GM12892 (cell line): ENCODE measurements at regions not wholly inside any gene's neighbourhood (a gene's known extent, or its start where the extent isn't known, plus 50 kb on each side); places are given as distances from the start of the nearest gene placed in this dataset.

ENCODE experiments used
- DNase-seq: peaks from one replicate; pipeline ENCODE4 v3.0.0; 2011; ENCODE audit not compliant: insufficient read length
- FAIRE-seq: peaks from 2 replicates; lab custom pipeline; 2011; peaks lifted over from hg19 to GRCh38; lab: Jason Lieb, UNC
- POLR2A ChIP-seq: IDR thresholded peaks from 2 replicates; pipeline ENCODE4 v1.6.1; 2011; ENCODE audit warnings: low read depth, low read length, control low read depth
- POLR2AphosphoS5 ChIP-seq: IDR thresholded peaks from 2 replicates; pipeline ENCODE4 v1.6.1; 2011; ENCODE audit warnings: low read depth, low read length, control low read depth
- TAF1 ChIP-seq: IDR thresholded peaks from 2 replicates; pipeline ENCODE4 v1.6.1; 2011; ENCODE audit warnings: low read depth, mild to moderate bottlenecking, control low read depth, low read length, borderline replicate concordance

DNA sequence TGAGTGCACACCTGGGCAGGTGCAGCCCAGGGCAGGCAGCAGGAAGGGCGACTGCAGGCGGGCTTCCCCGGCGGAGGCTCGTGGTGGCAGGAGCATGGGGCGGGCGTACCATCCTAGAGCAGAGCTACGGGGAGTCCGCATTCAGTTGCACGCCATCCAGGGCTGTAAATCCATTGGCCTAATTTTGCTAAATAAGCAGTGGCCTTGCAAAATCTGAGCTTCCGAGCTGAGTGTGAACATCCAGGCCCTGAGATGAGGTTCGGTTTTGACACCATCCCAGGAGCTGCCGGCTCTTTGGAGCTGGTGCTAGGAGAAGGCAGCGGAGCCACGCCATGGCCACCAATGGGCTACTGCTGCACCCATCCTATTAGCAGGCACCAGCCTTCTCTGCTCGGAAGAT lies 664.8 kb downstream of the BRD1 start:
- TF ChIP-seq TAF1 (no peak), POLR2A (no peak), POLR2AphosphoS5 (no peak)
- DNase-seq (no peak), FAIRE-seq (no peak)

DNA sequence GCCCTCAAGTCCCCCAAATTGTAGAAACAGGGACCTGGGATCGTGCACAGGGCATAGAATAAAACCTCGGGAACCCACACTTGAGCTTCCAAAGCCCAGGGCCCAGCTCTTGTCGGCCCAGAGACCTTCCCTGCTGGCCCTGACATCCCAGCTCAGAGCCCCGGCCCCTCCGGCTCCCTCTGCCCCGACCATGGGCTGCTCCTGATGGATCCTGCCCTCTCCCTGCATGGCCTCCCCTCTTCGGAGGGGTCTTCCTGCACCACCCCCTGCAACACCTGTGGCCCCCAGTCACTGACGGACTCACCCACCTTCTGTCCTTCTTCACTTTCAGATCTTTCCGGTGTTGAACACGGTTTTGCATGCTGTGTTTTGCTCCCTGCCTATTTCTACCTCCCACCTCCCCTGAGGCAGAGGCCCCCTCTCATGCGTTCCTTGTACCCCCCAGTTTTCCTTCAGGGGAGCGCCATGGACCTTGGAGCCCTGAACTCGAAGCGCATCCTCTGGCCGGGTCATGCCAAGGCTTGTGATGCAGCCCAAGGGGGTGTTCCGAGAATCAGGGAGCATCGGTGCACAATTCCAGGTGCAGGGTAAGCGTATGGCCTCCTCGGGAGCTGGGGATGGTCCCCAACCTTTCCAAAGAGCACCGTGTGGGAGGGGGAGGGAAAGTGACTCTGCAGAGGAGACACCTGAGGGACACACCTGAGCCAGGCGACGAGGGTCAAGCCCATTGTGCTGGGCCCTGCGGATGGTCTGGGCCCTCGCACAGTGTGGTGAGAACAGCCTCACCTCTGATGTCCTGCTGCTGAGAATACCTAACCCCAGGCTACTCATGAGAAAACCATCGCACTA lies 666.4 kb downstream of the BRD1 start:
- no peak for DNase-seq
- TF ChIP-seq POLR2A, result no peak
- no peak for TF ChIP-seq POLR2AphosphoS5
- TF ChIP-seq TAF1, result no peak
- FAIRE-seq, result no peak

DNA sequence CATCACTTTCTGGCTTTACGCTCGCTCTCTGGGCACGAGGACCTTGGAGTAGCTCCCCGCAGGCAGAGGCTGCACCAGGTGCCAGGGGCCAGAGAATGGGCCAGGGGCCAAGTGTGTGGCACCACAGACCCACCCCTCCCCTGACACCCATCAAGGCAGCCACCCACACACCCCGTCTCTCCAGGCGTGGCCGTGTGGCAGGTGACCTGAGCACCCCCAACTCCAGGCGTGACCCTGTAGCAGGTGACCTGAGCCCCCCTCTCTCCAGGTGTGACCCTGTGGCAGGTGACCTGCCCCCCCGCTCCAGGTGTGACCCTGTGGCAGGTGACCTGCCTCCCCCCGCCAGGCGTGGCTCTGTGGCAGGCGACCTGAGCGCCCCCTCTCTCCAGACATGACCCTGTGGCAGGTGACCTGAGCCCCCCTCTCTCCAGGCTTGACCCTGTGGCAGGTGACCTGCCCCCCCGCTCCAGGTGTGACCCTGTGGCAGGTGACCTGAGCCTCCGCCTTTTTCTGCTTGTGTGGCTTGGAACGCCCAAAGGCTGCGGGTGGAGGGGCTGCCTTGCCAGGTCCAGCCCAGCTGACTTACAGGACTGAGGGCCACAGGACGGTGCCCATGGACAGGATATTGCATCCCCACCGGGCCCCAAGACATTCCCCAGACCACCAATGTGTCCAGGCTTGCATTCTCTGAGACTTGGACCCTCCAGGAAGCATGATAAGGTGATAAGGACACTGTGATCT lies 667.2 kb downstream of the BRD1 start:
- DNase-seq (no peak), FAIRE-seq (no peak)
- TF ChIP-seq POLR2AphosphoS5 (no peak), TAF1 (no peak), POLR2A (no peak)

DNA sequence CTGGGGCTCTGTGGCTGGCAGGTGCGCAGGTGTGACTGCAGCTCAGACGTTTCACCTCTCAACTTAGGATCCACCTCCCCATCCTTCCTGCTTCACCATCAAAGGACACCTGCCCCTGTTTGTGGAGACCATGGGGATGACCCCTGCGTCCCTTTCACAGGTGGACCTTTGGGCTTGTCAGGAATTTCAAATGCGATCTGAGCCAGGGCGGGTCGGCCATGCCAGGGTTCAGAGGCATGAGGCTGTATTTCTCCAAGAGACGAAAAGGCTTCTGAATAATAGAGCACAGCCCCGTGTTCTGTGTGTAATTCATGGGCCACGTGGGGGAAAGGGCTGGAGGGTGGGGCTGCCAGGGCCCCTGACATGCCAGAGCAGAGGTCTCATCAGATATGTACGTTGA lies 668.0 kb downstream of the BRD1 start:
- no peak for DNase-seq
- TF ChIP-seq TAF1 (no peak), POLR2A (no peak), POLR2AphosphoS5 (no peak)
- no peak for FAIRE-seq

DNA sequence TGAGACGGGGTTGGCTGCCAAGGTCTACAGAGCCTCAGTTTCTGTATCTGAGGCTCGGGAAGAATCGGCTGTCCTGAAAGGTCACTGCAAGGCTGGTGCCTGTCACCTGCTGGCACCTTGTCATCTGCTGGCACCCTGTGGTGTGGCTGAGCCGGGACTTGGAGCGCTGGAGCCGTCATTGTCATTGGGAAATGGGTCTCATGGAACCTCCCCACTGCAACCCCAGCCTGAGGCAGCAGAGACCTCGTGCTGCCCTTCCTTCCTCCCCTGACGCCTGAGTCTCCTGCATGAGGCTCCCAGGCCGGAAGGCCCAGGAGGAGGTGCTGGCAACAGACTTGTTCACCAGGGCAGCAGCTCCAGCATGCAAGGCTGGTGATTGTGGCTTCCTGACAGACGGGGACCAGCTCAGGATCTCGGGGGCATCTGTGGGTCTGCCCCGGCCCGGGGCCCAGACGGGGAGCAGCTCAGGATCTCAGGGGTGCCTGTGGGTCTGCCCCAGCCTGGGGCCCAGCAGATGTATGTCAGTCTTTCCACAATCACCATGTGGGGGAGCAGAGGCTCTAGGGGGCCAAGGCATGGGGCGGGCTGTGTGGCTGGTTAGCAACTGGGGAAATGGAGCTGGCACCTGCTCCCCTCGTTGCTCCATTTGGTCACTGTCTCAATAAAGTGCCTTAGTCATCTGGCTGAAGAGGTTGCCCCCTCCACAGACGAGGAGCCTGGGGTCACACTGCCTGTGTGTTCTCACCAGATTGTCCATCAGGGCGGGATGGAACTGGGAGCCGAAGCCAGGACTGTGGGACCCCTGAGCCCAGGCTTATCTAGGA lies 668.7 kb downstream of the BRD1 start:
- DNase-seq (no peak), FAIRE-seq (no peak)
- TF ChIP-seq POLR2A, result no peak
- TF ChIP-seq POLR2AphosphoS5, result no peak
- no peak for TF ChIP-seq TAF1

DNA sequence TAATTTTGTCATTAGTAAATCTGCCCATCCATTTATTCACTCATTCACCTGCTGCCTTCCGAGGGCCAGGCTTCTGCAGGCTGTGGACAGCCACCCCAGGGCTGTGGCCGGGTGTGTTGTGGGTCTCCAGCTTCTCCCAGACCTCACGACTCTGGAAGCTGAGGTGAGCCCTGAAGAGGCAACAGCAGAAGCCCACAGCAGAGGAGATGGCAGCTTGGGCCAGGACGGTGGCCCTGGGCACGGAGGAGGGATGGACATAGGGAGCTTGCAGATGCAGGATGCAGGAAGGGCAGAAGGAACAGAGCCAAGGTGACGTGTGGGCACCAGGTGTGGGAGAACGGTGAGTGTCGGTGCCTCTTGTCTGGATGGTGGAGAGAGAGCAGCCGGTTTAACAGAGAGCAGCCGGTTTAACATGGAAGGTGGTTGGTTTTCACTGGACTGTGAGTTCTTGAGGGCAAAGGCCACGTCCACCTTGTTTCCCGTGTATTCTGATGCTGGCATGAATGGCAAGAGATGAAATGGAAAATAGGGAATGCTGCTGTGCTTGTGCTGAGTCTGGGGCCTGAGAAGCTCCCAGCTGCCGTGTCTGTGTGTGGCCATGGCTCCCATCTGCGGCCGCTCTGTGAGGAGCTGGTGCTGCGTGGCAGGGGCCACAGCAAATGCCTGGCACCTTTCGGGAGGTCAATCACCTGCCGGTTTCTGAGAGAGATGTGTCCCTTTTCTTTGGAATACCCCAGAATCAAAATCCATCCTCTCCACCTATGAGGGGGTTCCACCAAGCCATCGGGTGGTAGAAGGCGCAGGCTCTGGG lies 669.9 kb downstream of the BRD1 start:
- DNase-seq, result no peak
- FAIRE-seq, result no peak

DNA sequence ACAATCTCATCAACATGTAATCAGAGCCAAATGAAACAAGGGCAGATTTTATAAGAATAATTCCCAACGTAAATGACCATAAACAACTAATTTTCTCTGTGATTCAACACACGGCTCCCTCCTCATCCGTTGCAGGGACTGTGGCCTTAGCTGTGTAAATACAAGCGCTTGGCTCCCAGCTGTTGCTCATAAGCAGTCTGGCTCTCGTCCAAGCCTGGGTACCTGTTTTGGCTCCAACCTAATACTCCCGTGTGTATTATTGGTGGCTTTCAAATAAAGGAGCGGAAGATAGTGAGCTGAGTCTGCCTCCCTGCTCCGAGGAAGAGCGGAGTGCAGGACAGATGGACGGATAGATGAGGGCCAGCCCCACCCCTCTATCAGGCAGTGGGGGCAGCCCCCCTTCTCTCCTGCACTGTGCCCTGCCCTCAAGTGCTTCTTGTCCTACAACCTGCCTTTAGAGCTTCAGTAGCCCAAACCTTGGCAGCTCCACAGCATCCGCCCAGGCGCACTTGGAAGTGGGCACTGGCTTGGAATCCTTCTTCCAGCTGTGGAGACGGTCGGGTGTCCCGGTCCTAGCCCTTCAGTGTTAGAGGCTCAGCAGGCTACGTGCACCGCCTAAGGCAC lies 670.9 kb downstream of the BRD1 start:
- DNase-seq (no peak), FAIRE-seq (no peak)
- TF ChIP-seq POLR2AphosphoS5, result no peak
- no peak for TF ChIP-seq POLR2A
- TF ChIP-seq TAF1, result no peak

More for the DNA sequence above, 669.9 kb downstream of the BRD1 start:
- TF ChIP-seq POLR2A, result no peak
- TF ChIP-seq POLR2AphosphoS5, result no peak
- TF ChIP-seq TAF1, result no peak

DNA sequence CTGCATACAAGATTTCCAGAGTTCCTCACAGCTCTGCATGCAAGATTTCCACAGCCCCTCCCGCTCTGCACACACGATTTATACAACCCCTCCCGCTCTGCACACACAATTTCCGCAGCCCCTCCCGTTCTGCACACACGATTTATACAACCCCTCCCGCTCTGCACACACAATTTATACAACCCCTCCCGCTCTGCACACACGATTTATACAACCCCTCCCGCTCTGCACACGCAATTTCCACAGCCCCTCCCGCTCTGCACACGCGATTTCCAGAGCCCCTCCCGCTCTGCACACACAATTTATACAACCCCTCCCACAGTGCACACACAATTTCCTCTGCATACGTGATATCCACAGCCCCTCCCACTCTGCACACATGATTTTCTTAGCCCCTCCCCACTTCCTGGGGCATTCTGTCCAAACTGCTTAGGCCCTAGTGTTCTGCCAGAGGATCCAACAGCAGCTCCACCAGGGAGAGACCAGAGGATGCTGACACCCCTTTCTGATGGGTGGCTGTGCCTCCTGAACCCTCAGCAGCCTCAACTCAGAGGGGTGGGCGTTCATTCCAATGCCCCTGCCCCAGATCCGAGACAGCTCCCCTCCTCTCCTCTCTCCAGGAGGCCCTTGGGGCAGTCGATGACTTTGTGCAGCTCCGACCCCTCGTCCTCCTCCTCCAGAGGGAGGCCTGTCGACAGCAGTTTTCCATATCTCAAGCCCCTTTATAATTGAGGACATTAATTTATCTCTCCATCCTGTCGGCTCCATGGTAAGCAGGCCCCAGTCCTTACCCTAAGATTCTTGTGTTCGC lies 671.7 kb downstream of the BRD1 start:
- FAIRE-seq (no peak), DNase-seq (no peak)
- no peak for TF ChIP-seq TAF1

DNA sequence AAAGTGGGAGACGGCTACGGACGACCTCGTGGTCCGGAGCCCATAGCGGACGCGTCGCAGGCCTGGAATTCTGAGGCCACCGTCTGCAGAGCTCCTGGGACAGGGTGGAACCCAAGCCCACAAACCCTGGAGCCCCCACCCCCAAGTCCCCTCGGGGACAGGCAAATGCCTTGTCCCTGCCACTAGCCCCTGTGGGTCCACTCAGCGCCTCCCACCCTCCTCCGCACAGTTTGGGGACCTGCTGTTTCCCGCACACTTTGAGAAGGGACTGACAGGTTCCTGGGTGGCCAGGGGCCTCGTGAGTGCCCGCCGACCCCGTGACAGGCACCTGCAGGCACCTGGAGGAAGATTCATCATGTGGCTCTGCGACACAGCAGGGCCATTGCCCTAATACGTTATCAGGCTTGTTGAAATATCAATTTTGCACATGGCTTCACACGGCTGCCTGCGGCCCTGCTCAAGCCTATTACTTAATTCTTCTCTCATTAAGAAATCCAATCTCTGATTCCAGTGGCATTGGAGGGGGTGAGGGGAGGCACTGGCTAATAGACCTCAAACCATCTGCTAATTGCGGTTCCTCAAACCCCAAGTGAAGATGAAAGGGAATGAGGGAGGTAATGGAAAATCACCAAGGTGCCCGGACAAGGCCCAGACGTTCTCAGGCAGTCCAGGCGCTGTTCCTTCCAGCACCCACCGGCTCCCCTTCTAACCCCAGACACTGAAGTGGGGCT lies 672.5 kb downstream of the BRD1 start:
- FAIRE-seq, result no peak

More for the DNA sequence above, 672.5 kb downstream of the BRD1 start:
- no peak for DNase-seq
- TF ChIP-seq POLR2AphosphoS5 (no peak), TAF1 (no peak), POLR2A (no peak)
